ENCODE measurements at regions not wholly inside any gene's neighbourhood (a gene's known extent, or its start where the extent isn't known, plus 50 kb on each side); places are given as distances from the start of the nearest gene placed in this dataset.

- Mint-ChIP-seq H3K4me1 (no peaks in the 10 kb centered on the region; the same call in 2 of the 3 replicates), H3K9me3 (no peaks in the 10 kb centered on the region; the same call in 2 of the 3 replicates), H3K27me3 (ENCODE audit: insufficient read depth, low read depth, poor library complexity) (peaks cover 1% of the 10 kb centered on the region), H3K4me3 (no peak overlapping the region), H3K27ac (no peak overlapping the region), H3K36me3 (ENCODE audit: low read depth) (no peaks in the 10 kb centered on the region)
- H2AFZ ChIP-seq = no peak overlapping the region; the same call in 1 of the 2 replicates
- no peaks in the 10 kb centered on the region for H3K9me2 ChIP-seq (ENCODE audit: insufficient read depth)
- no peaks in the 10 kb centered on the region for H3K36me3 ChIP-seq (ENCODE audit: insufficient read depth)
- TF ChIP-seq EZH2phosphoT487 (IDR thresholded peaks at IDR 0.05; ENCODE audit: unreplicated experiment) (no peak), ZNF462 (CRISPR knock-in tag; IDR thresholded peaks at IDR 0.05) (no peak), REST (IDR thresholded peaks at IDR 0.05; ENCODE audit: unreplicated experiment) (no peak), ZNF114 (CRISPR knock-in tag; IDR thresholded peaks at IDR 0.05) (no peak), STAT1 (IDR thresholded peaks at IDR 0.05; ENCODE audit: unreplicated experiment) (no peak), CREB1 (CRISPR knock-in tag; IDR thresholded peaks at IDR 0.05; ENCODE audit: low read depth) (no peak), EZH2 (IDR thresholded peaks at IDR 0.05; ENCODE audit: low read depth, unreplicated experiment) (no peak), NANOG (IDR thresholded peaks at IDR 0.05; ENCODE audit: borderline replicate concordance) (no peak), ZNF331 (CRISPR knock-in tag; IDR thresholded peaks at IDR 0.05; ENCODE audit: low read depth) (no peak), POLR2AphosphoS5 (IDR thresholded peaks at IDR 0.05; ENCODE audit: low read depth) (no peak), JUNB (IDR thresholded peaks at IDR 0.05; ENCODE audit: unreplicated experiment) (no peak)
- TF ChIP-seq, protein P1, sequence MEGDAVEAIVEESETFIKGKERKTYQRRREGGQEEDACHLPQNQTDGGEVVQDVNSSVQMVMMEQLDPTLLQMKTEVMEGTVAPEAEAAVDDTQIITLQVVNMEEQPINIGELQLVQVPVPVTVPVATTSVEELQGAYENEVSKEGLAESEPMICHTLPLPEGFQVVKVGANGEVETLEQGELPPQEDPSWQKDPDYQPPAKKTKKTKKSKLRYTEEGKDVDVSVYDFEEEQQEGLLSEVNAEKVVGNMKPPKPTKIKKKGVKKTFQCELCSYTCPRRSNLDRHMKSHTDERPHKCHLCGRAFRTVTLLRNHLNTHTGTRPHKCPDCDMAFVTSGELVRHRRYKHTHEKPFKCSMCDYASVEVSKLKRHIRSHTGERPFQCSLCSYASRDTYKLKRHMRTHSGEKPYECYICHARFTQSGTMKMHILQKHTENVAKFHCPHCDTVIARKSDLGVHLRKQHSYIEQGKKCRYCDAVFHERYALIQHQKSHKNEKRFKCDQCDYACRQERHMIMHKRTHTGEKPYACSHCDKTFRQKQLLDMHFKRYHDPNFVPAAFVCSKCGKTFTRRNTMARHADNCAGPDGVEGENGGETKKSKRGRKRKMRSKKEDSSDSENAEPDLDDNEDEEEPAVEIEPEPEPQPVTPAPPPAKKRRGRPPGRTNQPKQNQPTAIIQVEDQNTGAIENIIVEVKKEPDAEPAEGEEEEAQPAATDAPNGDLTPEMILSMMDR (conservative IDR thresholded peaks at IDR 0.05; ENCODE audit: low read depth in 2 of 2) = no peak
- TF ChIP-seq, protein P2, sequence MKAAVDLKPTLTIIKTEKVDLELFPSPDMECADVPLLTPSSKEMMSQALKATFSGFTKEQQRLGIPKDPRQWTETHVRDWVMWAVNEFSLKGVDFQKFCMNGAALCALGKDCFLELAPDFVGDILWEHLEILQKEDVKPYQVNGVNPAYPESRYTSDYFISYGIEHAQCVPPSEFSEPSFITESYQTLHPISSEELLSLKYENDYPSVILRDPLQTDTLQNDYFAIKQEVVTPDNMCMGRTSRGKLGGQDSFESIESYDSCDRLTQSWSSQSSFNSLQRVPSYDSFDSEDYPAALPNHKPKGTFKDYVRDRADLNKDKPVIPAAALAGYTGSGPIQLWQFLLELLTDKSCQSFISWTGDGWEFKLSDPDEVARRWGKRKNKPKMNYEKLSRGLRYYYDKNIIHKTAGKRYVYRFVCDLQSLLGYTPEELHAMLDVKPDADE (IDR thresholded peaks at IDR 0.05) = no peak
- no peaks in the 10 kb centered on the region for H4K20me1 ChIP-seq (replicated peaks; ENCODE audit: insufficient read depth)
- H3K4me3 ChIP-seq = no peak overlapping the region
- no peak overlapping the region for H3K4me2 ChIP-seq
- no peak overlapping the region for H3K27ac ChIP-seq (ENCODE audit: low read depth)
- no peaks in the 10 kb centered on the region for H3F3A ChIP-seq (replicated peaks; ENCODE audit: low read depth)
- DNase-seq (ENCODE audit: low spot score) (no peak), ATAC-seq (no peak)
- H3K4me1 ChIP-seq (ENCODE audit: insufficient read depth) = no peaks in the 10 kb centered on the region
- no peaks in the 10 kb centered on the region for H3K27me3 ChIP-seq (ENCODE audit: insufficient read depth)
- no peaks in the 10 kb centered on the region for H3K79me2 ChIP-seq (replicated peaks; ENCODE audit: insufficient read depth)
Observed at GRCh38 chr11:127445476-127445875, 444.9 kb upstream of the KIRREL3 start.

Measured in GM23338 (cell line).